ENCODE measurements at regions not wholly inside any gene's neighbourhood (a gene's known extent, or its start where the extent isn't known, plus 50 kb on each side); places are given as distances from the start of the nearest gene placed in this dataset.

- FAIRE-seq (no peak), DNase-seq (ENCODE audit: low read depth) (no peak)
- Mint-ChIP-seq H3K9me3 (ENCODE audit: unreplicated experiment) (peaks cover 2% of the 10 kb centered on the region), H3K4me1 (ENCODE audit: low read depth, unreplicated experiment) (no peaks in the 10 kb centered on the region), H3K27ac (ENCODE audit: unreplicated experiment) (no peak overlapping the region), H3K27me3 (ENCODE audit: low read depth, unreplicated experiment) (peaks cover 61% of the 10 kb centered on the region), H3K4me3 (ENCODE audit: unreplicated experiment) (no peak overlapping the region), H3K36me3 (ENCODE audit: low read depth, unreplicated experiment) (no peaks in the 10 kb centered on the region)
- H3K4me3 ChIP-seq (ENCODE audit: insufficient read depth, low read depth, low read length): no peak overlapping the region
- TF ChIP-seq CTCF (IDR thresholded peaks at IDR 0.05; ENCODE audit: insufficient read depth, low read depth, low read length) (no peak), EZH2 (IDR thresholded peaks at IDR 0.05; ENCODE audit: insufficient read depth, low read length) (no peak)
- H3K27ac ChIP-seq (ENCODE audit: low read depth, low read length): no peak overlapping the region
- no peaks in the 10 kb centered on the region for H4K20me1 ChIP-seq (ENCODE audit: insufficient read depth, low read length)
- no peak overlapping the region for H3K4me2 ChIP-seq (ENCODE audit: low read length)
- H3K4me1 ChIP-seq (ENCODE audit: insufficient read depth, low read length): no peaks in the 10 kb centered on the region
- peaks cover 6% of the 10 kb centered on the region for H3K27me3 ChIP-seq (ENCODE audit: insufficient read depth, low read length)
- no peaks in the 10 kb centered on the region for H3K9me3 ChIP-seq (ENCODE audit: insufficient read depth, low read depth, low read length)
- no peaks in the 10 kb centered on the region for H3K79me2 ChIP-seq (ENCODE audit: insufficient read depth, low read length)
- no peak overlapping the region for H3K9ac ChIP-seq (ENCODE audit: low read length)
- H3K36me3 ChIP-seq (ENCODE audit: insufficient read depth, low read length): no peaks in the 10 kb centered on the region
- H2AFZ ChIP-seq (ENCODE audit: low read depth, low read length): no peak overlapping the region
Measured at GRCh38 chr7:155975490-155975889, 163.2 kb upstream of the SHH start.

- FAIRE-seq: no peak
- Mint-ChIP-seq H3K4me1 (ENCODE audit: low read depth, unreplicated experiment) (no peaks in the 10 kb centered on the region), H3K27ac (ENCODE audit: unreplicated experiment) (no peak overlapping the region), H3K36me3 (ENCODE audit: low read depth, unreplicated experiment) (no peaks in the 10 kb centered on the region), H3K27me3 (ENCODE audit: low read depth, unreplicated experiment) (peaks cover 56% of the 10 kb centered on the region), H3K4me3 (ENCODE audit: unreplicated experiment) (no peak overlapping the region), H3K9me3 (ENCODE audit: unreplicated experiment) (no peaks in the 10 kb centered on the region)
- no peak overlapping the region for H3K4me3 ChIP-seq (ENCODE audit: insufficient read depth, low read depth, low read length)
- H4K20me1 ChIP-seq (ENCODE audit: insufficient read depth, low read length): no peaks in the 10 kb centered on the region
- no peaks in the 10 kb centered on the region for H3K79me2 ChIP-seq (ENCODE audit: insufficient read depth, low read length)
- no peaks in the 10 kb centered on the region for H3K9me3 ChIP-seq (ENCODE audit: insufficient read depth, low read depth, low read length)
- no peak overlapping the region for H2AFZ ChIP-seq (ENCODE audit: low read depth, low read length)
- no peaks in the 10 kb centered on the region for H3K36me3 ChIP-seq (ENCODE audit: insufficient read depth, low read length)
- no peak overlapping the region for H3K9ac ChIP-seq (ENCODE audit: low read length)
- DNase-seq (ENCODE audit: low read depth): no peak
- peaks cover 6% of the 10 kb centered on the region for H3K27me3 ChIP-seq (ENCODE audit: insufficient read depth, low read length)
- no peak overlapping the region for H3K4me2 ChIP-seq (ENCODE audit: low read length)
- no peak overlapping the region for H3K27ac ChIP-seq (ENCODE audit: low read depth, low read length)
- TF ChIP-seq EZH2 (IDR thresholded peaks at IDR 0.05; ENCODE audit: insufficient read depth, low read length): no peak
- no peak for TF ChIP-seq CTCF (IDR thresholded peaks at IDR 0.05; ENCODE audit: insufficient read depth, low read depth, low read length)
- no peaks in the 10 kb centered on the region for H3K4me1 ChIP-seq (ENCODE audit: insufficient read depth, low read length)
Measured at GRCh38 chr7:155974186-155974897, 162.1 kb upstream of the SHH start.

- Histone ChIP-seq H3K36me3 (ENCODE audit: insufficient read depth, low read length) (no peaks in the 10 kb centered on the region), H3K4me1 (ENCODE audit: insufficient read depth, low read length) (no peaks in the 10 kb centered on the region), H3K9me3 (ENCODE audit: insufficient read depth, low read depth, low read length) (no peaks in the 10 kb centered on the region), H3K4me2 (ENCODE audit: low read length) (no peak overlapping the region), H4K20me1 (ENCODE audit: insufficient read depth, low read length) (no peaks in the 10 kb centered on the region), H3K9ac (ENCODE audit: low read length) (no peak overlapping the region), H2AFZ (ENCODE audit: low read depth, low read length) (no peak overlapping the region), H3K27ac (ENCODE audit: low read depth, low read length) (no peak overlapping the region), H3K4me3 (ENCODE audit: insufficient read depth, low read depth, low read length) (no peak overlapping the region), H3K79me2 (ENCODE audit: insufficient read depth, low read length) (no peaks in the 10 kb centered on the region), H3K27me3 (ENCODE audit: insufficient read depth, low read length) (peaks cover 7% of the 10 kb centered on the region)
- H3K36me3 Mint-ChIP-seq (ENCODE audit: low read depth, unreplicated experiment): no peaks in the 10 kb centered on the region
- no peaks in the 10 kb centered on the region for H3K4me1 Mint-ChIP-seq (ENCODE audit: low read depth, unreplicated experiment)
- no peak for DNase-seq (ENCODE audit: low read depth)
- no peaks in the 10 kb centered on the region for H3K9me3 Mint-ChIP-seq (ENCODE audit: unreplicated experiment)
- peaks cover 52% of the 10 kb centered on the region for H3K27me3 Mint-ChIP-seq (ENCODE audit: low read depth, unreplicated experiment)
- no peak for FAIRE-seq
- TF ChIP-seq EZH2 (IDR thresholded peaks at IDR 0.05; ENCODE audit: insufficient read depth, low read length) (no peak), CTCF (IDR thresholded peaks at IDR 0.05; ENCODE audit: insufficient read depth, low read depth, low read length) (no peak)
- no peak overlapping the region for H3K27ac Mint-ChIP-seq (ENCODE audit: unreplicated experiment)
- no peak overlapping the region for H3K4me3 Mint-ChIP-seq (ENCODE audit: unreplicated experiment)
Measured at GRCh38 chr7:155973451-155973997, 161.3 kb upstream of the SHH start.
